GM23248 (cell line): ENCODE measurements at regions not wholly inside any gene's neighbourhood (a gene's known extent, or its start where the extent isn't known, plus 50 kb on each side); places are given as distances from the start of the nearest gene placed in this dataset.

Experiments used
- EZH2 ChIP-seq: fragments of 200-600 bp; sonication (generic); IDR thresholded peaks from 2 replicates; pipeline ENCODE4 v1.6.1; 2018; ENCODE audit warnings: antibody characterized with exemption, mild to moderate bottlenecking; ENCODE audit not compliant: insufficient read depth, poor library complexity, severe bottlenecking
- EZH2phosphoT487 ChIP-seq: fragments of 200-600 bp; sonication (generic); IDR thresholded peaks from 2 replicates; pipeline ENCODE4 v1.6.1; 2018; ENCODE audit warnings: antibody characterized with exemption, moderate library complexity, mild to moderate bottlenecking, low read depth; ENCODE audit not compliant: insufficient read depth

- no peak for TF ChIP-seq EZH2
- no peak for TF ChIP-seq EZH2phosphoT487
Observed at GRCh38 chr10:18829259-18829658, 170.0 kb downstream of the ARL5B start.
